ENCODE measurements at regions not wholly inside any gene's neighbourhood (a gene's known extent, or its start where the extent isn't known, plus 50 kb on each side); places are given as distances from the start of the nearest gene placed in this dataset.

DNA sequence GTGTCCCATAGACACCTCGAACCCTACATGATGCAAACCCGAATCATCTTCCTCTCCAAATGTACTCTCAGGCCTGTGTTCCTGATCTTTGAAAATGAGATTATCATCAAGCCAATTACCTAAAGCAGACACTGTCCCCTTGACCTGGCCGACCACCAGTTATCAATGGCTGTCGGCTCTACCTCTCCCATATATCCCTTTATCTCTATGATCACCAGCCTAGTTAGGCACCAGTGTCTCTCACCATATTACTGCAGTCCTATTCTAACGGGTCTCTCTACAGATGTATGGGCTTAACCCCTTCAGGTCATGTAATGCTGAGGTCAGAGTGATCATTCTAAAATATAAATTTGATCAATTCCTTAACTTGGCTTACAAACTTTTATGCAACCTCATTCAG is 234.9 kb upstream of the MARCKS start:
- ChIA-PET RAD21 (ENCODE audit: low non-redundant PET in 1 of 2, low total read pairs in 2 of 2, uncharacterized antibody in 2 of 2, unreplicated experiment in 2 of 2) (no interaction called here), POLR2A (no interaction called here), CTCF (no interaction called here)
- no peak for TF ChIP-seq RAD21 (IDR thresholded peaks at IDR 0.05; ENCODE audit: low read depth)
- Histone ChIP-seq H3K79me2 (ENCODE audit: insufficient read depth, low read length) (no peaks in the 10 kb centered on the region), H3K4me2 (ENCODE audit: low read length) (no peak overlapping the region), H3K36me3 (ENCODE audit: control insufficient read depth in 1 of 2, insufficient read depth in 2 of 2, low read length in 2 of 2) (no peaks in the 10 kb centered on the region), H3K27ac (ENCODE audit: low read depth, low read length) (no peak overlapping the region), H4K20me1 (ENCODE audit: insufficient read depth) (no peaks in the 10 kb centered on the region), H3K9me2 (ENCODE audit: insufficient read depth) (no peaks in the 10 kb centered on the region), H3K9me3 (ENCODE audit: control insufficient read depth in 1 of 2, insufficient read depth in 1 of 2, low read depth in 1 of 2, low read length in 2 of 2) (no peaks in the 10 kb centered on the region), H3K4me3 (replicated peaks in 1 of 2; ENCODE audit: low read depth in 1 of 2, low read length in 2 of 2) (no peak overlapping the region), H3K4me1 (ENCODE audit: control insufficient read depth in 1 of 2, insufficient read depth in 2 of 2, low read length in 2 of 2) (no peaks in the 10 kb centered on the region), H3K9ac (ENCODE audit: low read length) (no peak overlapping the region), H3K27me3 (ENCODE audit: insufficient read depth, low read length) (no peaks in the 10 kb centered on the region), H2AFZ (ENCODE audit: low read depth, low read length, poor library complexity, severe bottlenecking) (no peak overlapping the region)
- intact Hi-C loops (cut with micrococcal nuclease), result no loop called here
- no TSS peak for BruUV-seq (replicated peaks)
- DNase-seq (ENCODE audit: low read depth, low spot score) (no peak), ATAC-seq (no peak)

DNA sequence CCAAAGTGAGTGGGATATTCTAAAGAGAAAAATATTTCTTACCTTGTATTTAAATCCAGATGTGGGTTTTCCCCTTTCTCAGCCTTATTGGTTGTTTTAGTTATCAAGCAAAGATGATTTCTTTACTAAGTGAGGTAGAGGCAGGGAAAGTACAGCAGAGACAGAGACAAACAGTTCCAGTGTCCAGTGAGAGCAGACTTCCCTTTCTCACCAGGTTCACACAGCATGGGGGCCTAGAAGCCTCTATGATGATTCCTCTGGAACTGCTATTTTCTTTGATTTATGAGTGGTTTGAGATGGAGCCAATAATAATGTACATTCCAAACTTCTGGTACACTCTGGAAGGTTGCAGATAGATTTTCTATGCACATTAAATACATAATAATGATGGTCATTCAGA is 234.0 kb upstream of the MARCKS start:
- ChIA-PET CTCF (no interaction called here), POLR2A (no interaction called here), RAD21 (ENCODE audit: low non-redundant PET in 1 of 2, low total read pairs in 2 of 2, uncharacterized antibody in 2 of 2, unreplicated experiment in 2 of 2) (no interaction called here)
- no peak overlapping the region for H3K4me2 ChIP-seq (ENCODE audit: low read length)
- intact Hi-C loops (cut with micrococcal nuclease), result no loop called here
- H3K9ac ChIP-seq (ENCODE audit: low read length), result no peak overlapping the region
- no peak overlapping the region for H3K4me3 ChIP-seq (replicated peaks in 1 of 2; ENCODE audit: low read depth in 1 of 2, low read length in 2 of 2)
- H3K36me3 ChIP-seq (ENCODE audit: control insufficient read depth in 1 of 2, insufficient read depth in 2 of 2, low read length in 2 of 2), result no peaks in the 10 kb centered on the region
- H3K79me2 ChIP-seq (ENCODE audit: insufficient read depth, low read length), result no peaks in the 10 kb centered on the region
- no peaks in the 10 kb centered on the region for H4K20me1 ChIP-seq (ENCODE audit: insufficient read depth)
- H3K4me1 ChIP-seq (ENCODE audit: control insufficient read depth in 1 of 2, insufficient read depth in 2 of 2, low read length in 2 of 2), result no peaks in the 10 kb centered on the region
- ATAC-seq (no peak), DNase-seq (ENCODE audit: low read depth, low spot score) (no peak)
- TF ChIP-seq SRF (IDR thresholded peaks at IDR 0.05; ENCODE audit: low read depth), result no peak
- TF ChIP-seq ELF1 (IDR thresholded peaks at IDR 0.05; ENCODE audit: borderline replicate concordance, low read depth), result no peak
- TF ChIP-seq SP1 (IDR thresholded peaks at IDR 0.05; ENCODE audit: low read depth), result no peak
- TF ChIP-seq CEBPB (IDR thresholded peaks at IDR 0.05; ENCODE audit: low read depth), result no peak
- no peak for TF ChIP-seq SIN3A (IDR thresholded peaks at IDR 0.05; ENCODE audit: low read depth)
- TF ChIP-seq, protein P1, sequence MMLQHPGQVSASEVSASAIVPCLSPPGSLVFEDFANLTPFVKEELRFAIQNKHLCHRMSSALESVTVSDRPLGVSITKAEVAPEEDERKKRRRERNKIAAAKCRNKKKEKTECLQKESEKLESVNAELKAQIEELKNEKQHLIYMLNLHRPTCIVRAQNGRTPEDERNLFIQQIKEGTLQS (IDR thresholded peaks at IDR 0.05), result no peak
- no peak for TF ChIP-seq YY1 (IDR thresholded peaks at IDR 0.05; ENCODE audit: extremely low read depth, insufficient replicate concordance, low read depth, low read length)
- no peak for TF ChIP-seq EZH2phosphoT487 (IDR thresholded peaks at IDR 0.05; ENCODE audit: borderline replicate concordance)
- TF ChIP-seq FOSL1 (IDR thresholded peaks at IDR 0.05; ENCODE audit: low read depth), result no peak
- no peak overlapping the region for H3K27ac ChIP-seq (ENCODE audit: low read depth, low read length)
- BruUV-seq (replicated peaks), result no TSS peak
- H3K9me3 ChIP-seq (ENCODE audit: control insufficient read depth in 1 of 2, insufficient read depth in 1 of 2, low read depth in 1 of 2, low read length in 2 of 2), result no peaks in the 10 kb centered on the region
- no peak overlapping the region for H2AFZ ChIP-seq (ENCODE audit: low read depth, low read length, poor library complexity, severe bottlenecking)
- no peaks in the 10 kb centered on the region for H3K9me2 ChIP-seq (ENCODE audit: insufficient read depth)
- no peaks in the 10 kb centered on the region for H3K27me3 ChIP-seq (ENCODE audit: insufficient read depth, low read length)
